Neural crest cell (in vitro differentiated cells): ENCODE measurements at regions not wholly inside any gene's neighbourhood (a gene's known extent, or its start where the extent isn't known, plus 50 kb on each side); places are given as distances from the start of the nearest gene placed in this dataset.

Experiments
- DNase-seq: peaks from one replicate; pipeline ENCODE4 v3.0.0; 2021; ENCODE audit warnings: low read depth, mixed read lengths, low spot score
- H3K27ac Mint-ChIP-seq: one replicate; pipeline ENCODE4 v1.8.0; 2021; ENCODE audit warnings: mild to moderate bottlenecking, mixed read lengths; ENCODE audit not compliant: unreplicated experiment
- H3K27me3 Mint-ChIP-seq: 2 replicates; pipeline ENCODE4 v1.8.0; 2021; ENCODE audit warnings: low read depth, mild to moderate bottlenecking, mixed read lengths
- H3K36me3 Mint-ChIP-seq: 2 replicates; pipeline ENCODE4 v1.8.0; 2021; ENCODE audit warnings: low read depth, mild to moderate bottlenecking, mixed read lengths
- H3K4me1 Mint-ChIP-seq: 2 replicates; pipeline ENCODE4 v1.8.0; 2021; ENCODE audit warnings: mixed read lengths
- H3K4me3 Mint-ChIP-seq: one replicate; pipeline ENCODE4 v1.8.0; 2021; ENCODE audit warnings: mild to moderate bottlenecking, mixed read lengths
- H3K9me3 Mint-ChIP-seq: 2 replicates; pipeline ENCODE4 v1.8.0; 2021; ENCODE audit warnings: mixed read lengths
- CTCF ChIP-seq: fragments of 200-600 bp; sonication (generic); conservative IDR thresholded peaks from 2 replicates; pipeline ENCODE4 v1.5.0; 2021; ENCODE audit warnings: antibody characterized with exemption, mild to moderate bottlenecking

- Mint-ChIP-seq H3K4me1 (peaks cover 17% of the 10 kb centered on the region), H3K36me3 (peaks cover 4% of the 10 kb centered on the region), H3K4me3 (no peak overlapping the region), H3K9me3 (peaks cover 4% of the 10 kb centered on the region), H3K27ac (no peak overlapping the region), H3K27me3 (no peaks in the 10 kb centered on the region)
- DNase-seq: no peak
- TF ChIP-seq CTCF: peak; percentile 41
Observed at GRCh38 chr3:64329037-64329436, 103.8 kb upstream of the PRICKLE2 start.

GRCh38 chr3:64327100-64327804 lies 102.0 kb upstream of the PRICKLE2 start:
- H3K27me3 Mint-ChIP-seq: no peaks in the 10 kb centered on the region
- H3K36me3 Mint-ChIP-seq: peaks cover 4% of the 10 kb centered on the region
- no peak for DNase-seq
- TF ChIP-seq CTCF: no peak
- H3K9me3 Mint-ChIP-seq: peaks cover 4% of the 10 kb centered on the region
- H3K4me1 Mint-ChIP-seq: peaks cover 10% of the 10 kb centered on the region
- peak overlapping the region; percentile 46 for H3K27ac Mint-ChIP-seq
- H3K4me3 Mint-ChIP-seq: no peak overlapping the region

GRCh38 chr3:64321747-64322146 lies 96.5 kb upstream of the PRICKLE2 start:
- Mint-ChIP-seq H3K36me3 (peaks cover 4% of the 10 kb centered on the region), H3K9me3 (no peaks in the 10 kb centered on the region), H3K27ac (no peak overlapping the region), H3K4me3 (no peak overlapping the region), H3K4me1 (peaks cover 19% of the 10 kb centered on the region), H3K27me3 (no peaks in the 10 kb centered on the region)
- DNase-seq: no peak
- no peak for TF ChIP-seq CTCF

- Mint-ChIP-seq H3K9me3 (no peaks in the 10 kb centered on the region), H3K27ac (no peak overlapping the region), H3K4me1 (peaks cover 19% of the 10 kb centered on the region), H3K36me3 (no peaks in the 10 kb centered on the region), H3K27me3 (no peaks in the 10 kb centered on the region), H3K4me3 (no peak overlapping the region)
- no peak for TF ChIP-seq CTCF
- no peak for DNase-seq
Observed at GRCh38 chr3:64319391-64319790, 94.1 kb upstream of the PRICKLE2 start.

GRCh38 chr3:64318668-64319271 lies 93.5 kb upstream of the PRICKLE2 start:
- Mint-ChIP-seq H3K27ac (no peak overlapping the region), H3K9me3 (no peaks in the 10 kb centered on the region), H3K4me3 (no peak overlapping the region), H3K36me3 (no peaks in the 10 kb centered on the region), H3K27me3 (no peaks in the 10 kb centered on the region), H3K4me1 (peaks cover 24% of the 10 kb centered on the region)
- DNase-seq: no peak
- TF ChIP-seq CTCF: no peak
